GM23248 (cell line): ENCODE measurements at regions not wholly inside any gene's neighbourhood (a gene's known extent, or its start where the extent isn't known, plus 50 kb on each side); places are given as distances from the start of the nearest gene placed in this dataset.
"Not testable (repeated sequence)": the region's sequence is repeated elsewhere in the genome, so short reads cannot be mapped to it uniquely, and the experiment has no call there.

Experiments used
- DNase-seq: peaks from one replicate; pipeline ENCODE4 v3.0.0-alpha.2; 2015
- H2AFZ ChIP-seq: fragments of 200-600 bp; sonication (generic); 2 replicates; pipeline ENCODE4 v1.6.1; 2016; ENCODE audit warnings: antibody characterized with exemption
- H3F3A ChIP-seq: fragments of 200-600 bp; sonication (generic); 2 replicates; pipeline ENCODE4 v1.6.1; 2016; ENCODE audit warnings: mild to moderate bottlenecking, antibody characterized with exemption, mixed run types; ENCODE audit not compliant: insufficient read depth
- H3K27ac ChIP-seq: fragments of 200-600 bp; sonication (generic); 2 replicates; pipeline ENCODE4 v1.5.1; 2016; ENCODE audit warnings: mild to moderate bottlenecking
- H3K27me3 ChIP-seq: fragments of 200-600 bp; sonication (generic); replicated peaks from 2 replicates; pipeline ENCODE4 v1.6.1; 2016; ENCODE audit warnings: mild to moderate bottlenecking; ENCODE audit not compliant: insufficient read depth
- H3K36me3 ChIP-seq: fragments of 200-600 bp; sonication (generic); 2 replicates; pipeline ENCODE4 v1.6.1; 2016; ENCODE audit warnings: low read depth, mild to moderate bottlenecking
- H3K4me1 ChIP-seq: fragments of 200-600 bp; sonication (generic); 2 replicates; pipeline ENCODE4 v1.6.1; 2016; ENCODE audit warnings: mild to moderate bottlenecking; ENCODE audit not compliant: insufficient read depth
- H3K4me2 ChIP-seq: fragments of 200-600 bp; sonication (generic); one replicate; pipeline ENCODE4 v1.6.1; 2016; ENCODE audit warnings: mild to moderate bottlenecking; ENCODE audit not compliant: unreplicated experiment
- H3K4me3 ChIP-seq: fragments of 200-600 bp; sonication (generic); 2 replicates; pipeline ENCODE4 v1.5.1; 2016; ENCODE audit warnings: mild to moderate bottlenecking
- H3K79me2 ChIP-seq: fragments of 200-600 bp; sonication (generic); 2 replicates; pipeline ENCODE4 v1.6.1; 2016; ENCODE audit warnings: mild to moderate bottlenecking; ENCODE audit not compliant: insufficient read depth
- H3K9ac ChIP-seq: fragments of 200-600 bp; sonication (generic); 2 replicates; pipeline ENCODE4 v1.6.1; 2016; ENCODE audit warnings: mild to moderate bottlenecking
- H3K9me2 ChIP-seq: fragments of 200-600 bp; sonication (generic); 2 replicates; pipeline ENCODE4 v1.6.1; 2016; ENCODE audit warnings: mixed run types, mild to moderate bottlenecking, moderate library complexity; ENCODE audit not compliant: insufficient read depth
- H3K9me3 ChIP-seq: fragments of 200-600 bp; sonication (generic); one replicate; pipeline ENCODE4 v1.6.1; 2017; ENCODE audit warnings: low read depth
- H4K20me1 ChIP-seq: fragments of 200-600 bp; sonication (generic); 2 replicates; pipeline ENCODE4 v1.6.0; 2016; ENCODE audit not compliant: insufficient read depth
- EZH2 ChIP-seq: fragments of 200-600 bp; sonication (generic); IDR thresholded peaks from 2 replicates; pipeline ENCODE4 v1.6.1; 2018; ENCODE audit warnings: antibody characterized with exemption, mild to moderate bottlenecking; ENCODE audit not compliant: insufficient read depth, poor library complexity, severe bottlenecking
- EZH2phosphoT487 ChIP-seq: fragments of 200-600 bp; sonication (generic); IDR thresholded peaks from 2 replicates; pipeline ENCODE4 v1.6.1; 2018; ENCODE audit warnings: antibody characterized with exemption, moderate library complexity, mild to moderate bottlenecking, low read depth; ENCODE audit not compliant: insufficient read depth
- WGBS, 2 experiments: methylation state at CpG; one replicate each; pipeline ENCODE4 v1.1.6; 2015 to 2017; ENCODE audit warnings: low lambda C conversion rate in 2 of 2, low coverage in 1 of 2; ENCODE audit errors: missing lambda C conversion rate in 2 of 2; 5-methylcytosine and 5-hydroxymethylcytosine counted together
- in situ Hi-C: fragments of 300-500 bp; cut with MboI; formaldehyde crosslinking; loops from 2 replicates; pipeline ENCODE4 v1.15.0; 2020

DNA sequence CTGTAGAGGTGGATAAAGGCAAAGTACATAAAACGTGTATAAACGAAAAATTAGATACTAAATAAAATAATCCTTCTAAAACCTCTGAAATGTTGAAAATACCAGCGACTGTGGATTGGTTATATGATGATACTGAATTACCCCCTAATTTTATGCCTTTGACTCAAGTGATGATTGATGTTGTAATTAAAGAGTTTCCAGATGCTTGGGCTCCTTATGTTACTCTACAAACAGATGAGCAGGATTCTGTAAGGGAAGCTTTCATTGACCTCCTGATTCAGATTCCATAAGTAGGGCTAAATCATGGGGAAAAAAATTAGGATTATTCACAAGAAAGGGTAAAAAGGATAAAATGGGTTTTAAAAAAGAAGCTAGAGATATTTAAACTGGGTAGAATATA, 418.2 kb upstream of the SLC39A10 start:
- no peak overlapping the region for H3K27ac ChIP-seq
- no peak for DNase-seq
- no peak overlapping the region for H3K4me3 ChIP-seq
- H3K9me3 ChIP-seq, result no peaks in the 10 kb centered on the region
- H3K4me1 ChIP-seq, result no peaks in the 10 kb centered on the region
- H3K79me2 ChIP-seq, result no peaks in the 10 kb centered on the region
- no peak overlapping the region for H2AFZ ChIP-seq
- no peaks in the 10 kb centered on the region for H3K36me3 ChIP-seq
- in situ Hi-C loops, result no loop called here
- H3F3A ChIP-seq, result no peaks in the 10 kb centered on the region
- H3K9ac ChIP-seq, result no peak overlapping the region
- no peaks in the 10 kb centered on the region for H3K9me2 ChIP-seq
- no peaks in the 10 kb centered on the region for H4K20me1 ChIP-seq
- H3K27me3 ChIP-seq, result no peaks in the 10 kb centered on the region
- TF ChIP-seq EZH2phosphoT487, result no peak
- WGBS, 2 experiments, result 4 to 5% methylated on average over 3 of the region's 3 CpGs
- H3K4me2 ChIP-seq, result no peak overlapping the region

- Histone ChIP-seq H3K9me2 (no peaks in the 10 kb centered on the region), H3K36me3 (no peaks in the 10 kb centered on the region), H3K4me3 (no peak overlapping the region), H3K27ac (no peak overlapping the region), H3K79me2 (no peaks in the 10 kb centered on the region), H3F3A (no peaks in the 10 kb centered on the region), H3K4me2 (no peak overlapping the region), H2AFZ (no peak overlapping the region), H3K9me3 (no peaks in the 10 kb centered on the region), H3K27me3 (no peaks in the 10 kb centered on the region), H3K9ac (no peak overlapping the region), H3K4me1 (no peaks in the 10 kb centered on the region), H4K20me1 (no peaks in the 10 kb centered on the region)
- WGBS, 2 experiments, result 5 to 8% methylated on average over 1 of the region's 1 CpG
- no peak for TF ChIP-seq EZH2phosphoT487
- TF ChIP-seq EZH2, result no peak
- no peak for DNase-seq
- in situ Hi-C loops, result no loop called here
Measured at GRCh38 chr2:195238379-195238778, 418.6 kb upstream of the SLC39A10 start.

DNA sequence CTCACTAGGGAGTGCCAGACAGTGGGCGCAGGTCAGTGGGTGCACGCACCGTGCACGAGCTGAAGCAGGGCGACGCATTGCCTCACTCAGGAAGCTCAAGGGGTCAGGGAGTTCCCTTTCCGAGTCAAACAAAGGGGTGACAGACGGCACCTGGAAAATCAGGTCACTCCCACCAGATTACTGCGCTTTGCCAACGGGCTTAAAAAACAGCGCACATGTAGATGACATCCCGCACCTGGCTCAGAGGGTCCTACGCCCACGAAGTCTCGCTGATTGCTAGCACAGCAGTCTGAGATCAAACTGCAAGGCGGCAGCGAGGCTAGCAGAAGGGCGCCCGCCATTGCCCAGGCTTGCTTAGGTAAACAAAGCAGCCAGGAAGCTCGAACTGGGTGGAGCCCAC, 428.5 kb upstream of the SLC39A10 start:
- H2AFZ ChIP-seq, H4K20me1 ChIP-seq, DNase-seq, H3K9me2 ChIP-seq, H3K9me3 ChIP-seq, H3K79me2 ChIP-seq, in situ Hi-C loops, H3K4me3 ChIP-seq, H3K4me1 ChIP-seq, H3K4me2 ChIP-seq, H3K9ac ChIP-seq, H3K36me3 ChIP-seq, H3K27me3 ChIP-seq, H3K27ac ChIP-seq, H3F3A ChIP-seq: not testable (repeated sequence)
- 71 to 75% methylated on average over 20 of the region's 20 CpGs for WGBS, 2 experiments

GRCh38 chr2:195214072-195214471, 443.0 kb upstream of the SLC39A10 start:
- TF ChIP-seq EZH2phosphoT487 (no peak), EZH2 (no peak)
- H3K4me3 ChIP-seq, result no peak overlapping the region
- no peaks in the 10 kb centered on the region for H4K20me1 ChIP-seq
- no peak for DNase-seq
- no peak overlapping the region for H3K9ac ChIP-seq
- H2AFZ ChIP-seq, result no peak overlapping the region
- H3K9me2 ChIP-seq, result no peaks in the 10 kb centered on the region
- H3K9me3 ChIP-seq, result no peaks in the 10 kb centered on the region
- H3K79me2 ChIP-seq, result no peaks in the 10 kb centered on the region
- no peak overlapping the region for H3K27ac ChIP-seq
- 29 to 40% methylated on average over 5 of the region's 5 CpGs for WGBS, 2 experiments
- H3K36me3 ChIP-seq, result no peaks in the 10 kb centered on the region
- in situ Hi-C loops, result no loop called here
- H3K27me3 ChIP-seq, result no peaks in the 10 kb centered on the region
- no peak overlapping the region for H3K4me2 ChIP-seq
- no peaks in the 10 kb centered on the region for H3K4me1 ChIP-seq
- H3F3A ChIP-seq, result no peaks in the 10 kb centered on the region

- 1 to 2% methylated on average over 3 of the region's 3 CpGs for WGBS, 2 experiments
- no peak for TF ChIP-seq EZH2
- no peak for TF ChIP-seq EZH2phosphoT487
- H3F3A ChIP-seq, result no peaks in the 10 kb centered on the region
Measured at GRCh38 chr2:195212586-195212985, 444.4 kb upstream of the SLC39A10 start.

More at GRCh38 chr2:195212586-195212985, 444.4 kb upstream of the SLC39A10 start:
- Histone ChIP-seq H3K27ac (no peak overlapping the region), H3K36me3 (no peaks in the 10 kb centered on the region), H3K9me2 (no peaks in the 10 kb centered on the region), H3K79me2 (no peaks in the 10 kb centered on the region), H3K9ac (no peak overlapping the region), H3K4me3 (no peak overlapping the region), H3K27me3 (no peaks in the 10 kb centered on the region), H2AFZ (peak overlapping the region; percentile 39; the same call in 1 of the 2 replicates), H3K4me1 (no peaks in the 10 kb centered on the region), H3K4me2 (no peak overlapping the region), H4K20me1 (no peaks in the 10 kb centered on the region), H3K9me3 (no peaks in the 10 kb centered on the region)
- in situ Hi-C loops, result no loop called here
- DNase-seq, result no peak
